Astrocyte of the cerebellum (primary cell): ENCODE measurements at regions not wholly inside any gene's neighbourhood (a gene's known extent, or its start where the extent isn't known, plus 50 kb on each side); places are given as distances from the start of the nearest gene placed in this dataset.

Source experiments
- DNase-seq: peaks from one replicate; pipeline ENCODE4 v3.0.0-alpha.2; 2011; ENCODE audit warnings: low read depth
- H3K4me3 ChIP-seq: 2 replicates; pipeline ENCODE4 v1.5.1; 2011; ENCODE audit warnings: mild to moderate bottlenecking, low read depth, low read length, moderate library complexity
- in situ Hi-C: cut with HindIII; loops from 2 replicates; pipeline ENCODE4 v1.10.0; 2017; ENCODE audit warnings: low sequenced_read_pairs
- TF ChIP-seq, protein P1 (sequence below): IDR thresholded peaks from 2 replicates; pipeline ENCODE4 v1.5.1; 2012; ENCODE audit warnings: low read length, low read depth, moderate library complexity, mild to moderate bottlenecking; ENCODE audit errors: missing control alignments

DNA sequence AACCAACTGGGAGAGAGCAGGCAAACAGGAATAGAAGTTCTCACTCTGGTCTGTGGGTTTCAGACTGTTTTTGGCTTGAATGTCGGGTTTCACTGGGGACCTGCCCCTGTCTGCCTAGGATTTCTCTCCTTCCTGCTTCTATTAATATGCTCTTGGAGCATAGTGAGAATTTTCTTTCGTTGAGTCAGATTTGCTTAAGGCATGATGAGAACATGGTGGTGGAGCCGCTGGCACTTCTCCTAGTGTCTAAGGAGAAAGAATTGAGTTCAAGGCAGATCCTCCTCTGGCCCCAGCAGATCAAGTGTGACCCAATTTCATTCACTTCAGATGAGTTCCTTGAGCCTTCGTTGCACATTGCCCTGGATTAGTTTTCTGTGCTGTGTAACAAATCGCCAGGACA, 103.9 kb upstream of the HS6ST1 start:
- TF ChIP-seq, protein P1, sequence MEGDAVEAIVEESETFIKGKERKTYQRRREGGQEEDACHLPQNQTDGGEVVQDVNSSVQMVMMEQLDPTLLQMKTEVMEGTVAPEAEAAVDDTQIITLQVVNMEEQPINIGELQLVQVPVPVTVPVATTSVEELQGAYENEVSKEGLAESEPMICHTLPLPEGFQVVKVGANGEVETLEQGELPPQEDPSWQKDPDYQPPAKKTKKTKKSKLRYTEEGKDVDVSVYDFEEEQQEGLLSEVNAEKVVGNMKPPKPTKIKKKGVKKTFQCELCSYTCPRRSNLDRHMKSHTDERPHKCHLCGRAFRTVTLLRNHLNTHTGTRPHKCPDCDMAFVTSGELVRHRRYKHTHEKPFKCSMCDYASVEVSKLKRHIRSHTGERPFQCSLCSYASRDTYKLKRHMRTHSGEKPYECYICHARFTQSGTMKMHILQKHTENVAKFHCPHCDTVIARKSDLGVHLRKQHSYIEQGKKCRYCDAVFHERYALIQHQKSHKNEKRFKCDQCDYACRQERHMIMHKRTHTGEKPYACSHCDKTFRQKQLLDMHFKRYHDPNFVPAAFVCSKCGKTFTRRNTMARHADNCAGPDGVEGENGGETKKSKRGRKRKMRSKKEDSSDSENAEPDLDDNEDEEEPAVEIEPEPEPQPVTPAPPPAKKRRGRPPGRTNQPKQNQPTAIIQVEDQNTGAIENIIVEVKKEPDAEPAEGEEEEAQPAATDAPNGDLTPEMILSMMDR, result no peak
- in situ Hi-C loops, result no loop called here
- H3K4me3 ChIP-seq, result no peak overlapping the region
- peak; percentile 60 for DNase-seq

DNA sequence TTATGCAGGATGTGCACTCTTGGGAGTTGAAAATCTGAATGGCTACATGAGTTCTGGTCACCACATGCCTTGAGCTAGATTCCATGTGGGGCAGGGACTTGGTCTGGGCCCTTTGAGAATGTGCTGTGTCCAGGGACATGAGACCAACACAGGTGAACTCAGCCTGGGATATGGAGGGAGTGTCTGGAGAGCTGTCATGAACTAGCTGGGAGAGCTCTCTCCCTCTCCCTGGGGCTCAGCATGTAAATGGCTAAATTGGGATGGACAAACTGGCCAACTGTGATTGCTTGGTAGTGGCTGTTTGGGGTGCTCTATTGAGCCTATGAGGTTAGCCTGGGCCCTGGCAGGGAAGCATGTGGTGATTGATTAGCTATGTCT, 105.1 kb upstream of the HS6ST1 start:
- no peak overlapping the region for H3K4me3 ChIP-seq
- DNase-seq, result no peak
- TF ChIP-seq, protein P1, result no peak
- in situ Hi-C loops, result no loop called here

DNA sequence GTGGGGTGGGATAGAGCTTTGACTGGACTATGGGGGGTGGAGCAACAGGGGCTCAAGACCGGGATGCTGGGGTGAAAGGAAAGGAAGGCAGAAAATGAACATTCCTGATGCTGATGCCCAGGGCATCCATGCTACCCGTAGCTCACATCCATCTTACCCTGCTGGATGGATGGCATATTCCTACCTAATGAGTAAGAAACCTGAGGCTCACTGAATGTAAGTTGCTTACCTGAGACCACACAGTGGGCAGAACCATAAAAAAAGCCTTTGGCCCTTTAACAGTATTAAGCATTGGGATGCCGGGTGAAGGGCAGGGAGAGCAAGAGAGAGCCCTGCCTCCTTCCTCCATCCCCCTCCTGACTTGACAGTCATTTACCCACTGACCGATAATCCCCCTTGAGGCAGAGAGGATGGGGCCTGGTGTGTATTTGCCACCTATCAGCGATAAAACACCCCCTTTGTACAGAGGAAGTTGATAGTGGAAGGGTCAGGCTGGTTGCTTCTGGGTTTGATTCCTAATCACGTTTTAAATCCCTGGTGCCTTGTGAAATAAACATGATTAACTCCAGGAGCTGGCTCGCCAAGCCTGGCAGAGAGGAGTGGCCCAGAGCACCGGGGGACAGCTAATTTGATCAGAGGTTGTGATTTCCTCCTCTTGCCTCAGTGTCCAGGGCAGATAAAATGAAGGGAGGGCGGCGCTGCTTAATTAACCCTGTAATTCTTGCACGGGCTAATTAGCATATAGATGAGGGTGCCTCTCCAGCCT, 105.9 kb upstream of the HS6ST1 start:
- H3K4me3 ChIP-seq, result no peak overlapping the region
- TF ChIP-seq, protein P1, result no peak
- in situ Hi-C loops, result loop anchor here (5.0 kb wide), 1 partner anchor 102 kb away; no protein-coding TSS in a partner anchor
- no peak for DNase-seq

DNA sequence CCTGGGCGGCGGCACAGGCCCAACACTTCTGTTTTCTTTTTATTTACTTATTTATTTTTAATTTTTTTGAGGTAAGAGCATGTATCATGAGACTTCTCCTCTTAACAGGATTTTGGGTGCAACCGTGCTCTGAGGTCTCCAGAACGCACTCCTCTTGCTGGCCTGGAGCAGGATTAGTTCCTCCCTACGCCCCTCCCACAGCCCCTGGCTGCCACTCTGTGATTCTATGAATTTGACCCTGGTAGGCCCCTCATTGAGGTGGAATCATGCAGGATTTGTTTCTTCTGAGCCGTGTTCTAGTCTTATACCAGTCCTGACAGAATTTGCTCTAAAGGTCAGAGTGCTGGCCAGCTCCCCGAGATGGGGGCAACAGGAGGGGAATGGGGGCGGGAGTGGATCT, 106.5 kb upstream of the HS6ST1 start:
- in situ Hi-C loops, result loop anchor here (5.0 kb wide), 1 partner anchor 103 kb away; no protein-coding TSS in a partner anchor
- DNase-seq, result no peak
- TF ChIP-seq, protein P1, result no peak
- H3K4me3 ChIP-seq, result no peak overlapping the region

DNA sequence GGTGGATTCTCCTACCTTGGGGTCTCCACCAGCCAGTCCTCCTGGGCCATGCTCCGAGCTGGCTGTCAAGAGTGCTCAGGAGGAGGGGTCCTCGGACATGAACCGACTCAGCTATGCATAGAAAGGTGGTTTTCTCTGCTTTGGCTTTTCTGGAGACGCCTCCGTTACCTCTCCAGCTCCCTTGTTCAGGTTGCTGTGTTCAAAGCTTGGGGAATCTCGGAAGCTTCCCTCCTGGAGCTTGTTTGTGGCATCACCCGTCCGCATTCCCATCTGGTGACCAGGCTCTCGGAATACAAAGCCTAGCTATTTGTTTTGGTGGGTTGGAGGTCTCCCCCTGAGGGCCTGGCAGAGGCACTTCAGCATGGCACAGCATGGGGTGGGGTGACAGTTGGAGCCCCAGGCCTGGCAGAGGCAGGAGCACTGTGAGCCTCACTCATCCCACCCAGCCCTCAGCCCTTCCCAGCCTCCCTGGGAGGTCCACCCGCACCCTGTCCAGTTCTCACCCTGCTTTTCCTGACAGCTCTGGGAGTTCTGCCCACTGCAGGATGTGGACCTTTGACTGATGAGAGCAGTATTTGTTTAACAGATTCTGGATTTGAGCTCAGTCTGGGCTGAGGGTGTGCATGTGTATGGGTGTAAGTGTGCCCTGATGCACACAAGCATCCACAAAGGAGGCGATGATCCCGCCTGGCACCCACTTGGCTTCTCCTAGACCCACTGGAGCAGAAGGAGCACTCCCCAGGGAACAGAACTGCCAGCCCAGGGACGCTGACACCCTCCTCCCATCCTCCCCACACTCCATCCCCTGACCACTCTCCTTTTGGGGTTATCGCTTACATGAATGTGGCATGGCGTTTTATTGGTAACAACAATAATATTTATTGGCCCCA, 107.3 kb upstream of the HS6ST1 start:
- no peak overlapping the region for H3K4me3 ChIP-seq
- in situ Hi-C loops, result loop anchor here (5.0 kb wide), 1 partner anchor 104 kb away; no protein-coding TSS in a partner anchor
- TF ChIP-seq, protein P1, result no peak
- DNase-seq, result peak; percentile 26

DNA sequence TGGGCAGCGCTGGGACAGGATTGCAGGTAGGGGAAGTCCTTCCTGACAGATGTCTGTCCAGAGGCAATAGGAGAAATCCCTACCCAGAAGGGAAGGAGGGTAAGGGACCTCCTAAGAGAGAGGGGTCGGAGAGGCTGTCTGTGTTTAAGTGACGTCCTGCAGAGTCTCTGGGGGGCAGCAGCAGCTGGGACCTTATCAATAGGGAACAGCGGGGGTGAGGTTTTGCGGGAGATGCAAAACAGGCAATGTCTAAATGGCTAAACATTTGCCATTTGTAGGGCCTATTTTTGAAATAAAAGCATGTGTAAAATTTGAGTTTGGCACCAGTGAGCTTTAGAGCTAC, 108.7 kb upstream of the HS6ST1 start:
- TF ChIP-seq, protein P1, result no peak
- H3K4me3 ChIP-seq, result no peak overlapping the region
- no peak for DNase-seq
- in situ Hi-C loops, result loop anchor here (5.0 kb wide), 1 partner anchor 105 kb away; no protein-coding TSS in a partner anchor
